ENCODE measurements at regions not wholly inside any gene's neighbourhood (a gene's known extent, or its start where the extent isn't known, plus 50 kb on each side); places are given as distances from the start of the nearest gene placed in this dataset.

DNA sequence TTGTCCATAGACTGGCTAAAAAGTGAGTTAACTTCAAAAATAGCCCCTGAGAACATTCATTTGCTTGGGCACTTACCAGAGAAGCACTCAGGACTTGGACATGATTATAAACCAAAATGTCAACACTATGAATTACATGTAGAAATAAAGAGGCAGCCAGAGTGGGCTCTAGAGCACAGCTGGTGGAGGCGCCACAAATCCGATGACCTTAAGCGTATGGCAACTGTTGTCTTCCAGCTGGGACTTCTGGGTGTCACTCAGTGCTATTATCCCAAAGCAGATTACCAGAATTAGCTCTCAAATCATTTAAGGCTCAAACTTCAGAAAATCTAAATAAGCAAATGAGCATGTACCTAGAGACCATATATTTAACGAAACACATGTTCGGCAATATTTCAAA, 1255.5 kb upstream of the SLC10A2 start:
- no peak for DNase-seq

DNA sequence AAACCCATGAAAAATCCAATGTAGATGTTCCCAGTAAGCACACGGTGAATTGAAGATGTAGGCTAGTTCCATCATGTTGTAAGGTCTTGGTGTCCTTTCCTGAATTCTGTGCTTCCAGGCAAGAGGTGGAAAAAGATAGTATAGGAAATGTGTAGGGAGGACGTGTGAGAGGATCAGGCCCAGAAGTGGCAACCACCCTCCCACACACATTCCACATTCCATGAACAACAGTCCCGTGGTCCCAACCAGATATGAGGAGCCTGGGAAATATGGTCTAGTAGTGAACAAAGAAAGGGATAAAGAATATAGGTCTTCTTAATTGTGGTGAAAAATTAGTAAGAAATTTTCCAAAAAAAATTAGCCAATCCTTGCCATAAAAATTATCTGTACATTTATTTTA, 1254.2 kb upstream of the SLC10A2 start:
- DNase-seq = no peak

DNA sequence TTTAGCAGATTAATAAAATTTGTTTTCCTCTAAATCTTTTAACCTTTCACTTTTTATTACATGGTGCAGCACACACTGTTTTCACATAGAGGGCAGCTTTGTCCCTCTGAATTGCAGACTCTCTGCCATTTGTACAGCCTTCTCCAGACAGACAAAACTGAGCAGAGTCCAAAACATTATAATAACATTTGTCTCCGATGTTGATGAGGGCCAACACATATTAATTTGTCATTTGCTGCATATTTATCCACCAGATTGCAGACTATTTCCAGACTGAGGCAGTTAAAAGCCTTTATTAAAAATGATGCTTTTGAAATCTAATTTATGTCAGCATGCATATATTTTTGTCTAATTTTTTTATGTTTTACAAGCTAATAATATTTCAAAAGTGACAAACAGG, 1251.9 kb upstream of the SLC10A2 start:
- no peak for DNase-seq

DNA sequence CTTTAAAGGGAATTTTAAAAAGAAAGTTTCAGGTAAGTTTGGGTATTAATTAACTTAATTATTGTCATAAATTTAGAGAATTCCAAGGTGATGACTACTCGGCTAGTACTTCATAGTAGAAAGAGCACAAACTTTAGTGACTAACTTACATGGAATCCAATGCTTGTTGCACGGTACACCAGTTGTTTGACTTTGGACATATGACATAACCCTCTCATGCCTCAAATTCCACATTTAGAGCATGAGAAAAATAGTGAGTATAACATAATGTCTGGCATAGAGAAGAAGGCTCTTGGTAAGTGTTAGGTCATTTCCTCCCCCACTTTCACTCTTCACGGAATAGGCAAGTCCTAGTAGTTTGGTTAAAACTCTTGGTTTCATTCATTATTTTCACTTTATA, 1249.4 kb upstream of the SLC10A2 start:
- DNase-seq = no peak

DNA sequence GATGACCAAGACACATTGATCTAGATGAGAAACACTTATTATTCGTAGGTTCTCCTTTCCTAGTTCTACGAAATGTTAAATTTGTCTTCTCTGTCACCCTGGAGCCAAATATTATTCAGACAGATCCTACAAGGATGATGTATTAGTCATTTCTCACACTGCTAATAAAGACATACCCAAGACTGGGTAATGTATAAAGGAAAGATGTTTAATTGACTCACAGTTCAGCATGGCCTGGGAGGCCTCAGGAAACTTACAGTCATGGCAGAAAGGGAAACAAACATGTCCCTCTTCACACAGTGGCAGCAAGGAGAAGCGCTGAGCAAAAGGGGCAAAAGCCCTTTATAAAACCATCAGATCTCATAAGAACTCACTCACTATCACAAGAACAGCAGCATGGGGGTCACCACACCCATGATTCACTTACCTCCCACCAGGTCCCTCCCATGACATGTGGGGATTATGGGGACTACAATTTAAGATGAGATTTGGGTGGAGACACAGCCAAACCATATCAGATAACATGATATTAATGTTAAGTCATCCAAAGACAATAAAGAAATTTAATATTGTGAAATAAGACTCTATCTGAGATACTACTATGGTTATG, 1248.8 kb upstream of the SLC10A2 start:
- DNase-seq = no peak

DNA sequence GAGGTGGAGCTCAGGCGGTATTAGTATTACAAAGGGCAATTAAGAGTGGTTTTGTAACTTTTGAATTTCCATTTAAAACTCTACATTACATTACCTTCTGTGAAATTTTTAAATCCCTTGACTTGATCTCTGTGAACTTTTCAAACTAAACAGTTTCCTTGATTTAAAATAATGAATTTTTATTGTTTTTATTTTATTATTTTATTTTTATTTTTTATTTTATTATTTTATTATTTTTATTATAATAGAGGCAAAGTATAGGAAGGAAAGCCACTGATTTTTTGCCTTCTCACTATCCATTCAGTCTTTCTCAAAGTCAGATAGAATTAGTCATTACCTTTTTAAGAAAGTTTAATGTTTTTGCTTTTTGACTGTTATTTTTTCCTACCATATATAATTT, 1248.1 kb upstream of the SLC10A2 start:
- no peak for DNase-seq

DNA sequence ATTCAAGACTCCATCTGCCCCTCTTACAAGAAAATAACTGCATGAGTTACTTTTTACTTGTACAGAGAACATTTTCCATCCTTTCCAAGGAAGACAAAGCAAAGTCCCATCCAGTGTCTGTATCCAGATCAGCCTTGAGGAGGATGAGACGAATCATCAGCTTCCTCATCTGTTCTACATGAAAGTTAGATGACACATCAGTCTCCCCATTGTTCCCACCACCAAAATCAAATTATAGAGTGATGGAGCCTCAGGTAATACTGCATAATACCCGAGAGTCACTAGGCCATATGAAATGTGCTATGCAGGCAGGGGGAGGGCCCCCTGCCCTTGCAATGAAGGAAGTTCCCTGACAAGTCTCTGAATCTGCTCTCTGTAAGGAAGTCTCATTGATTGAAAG, 1244.6 kb upstream of the SLC10A2 start:
- DNase-seq = no peak

DNA sequence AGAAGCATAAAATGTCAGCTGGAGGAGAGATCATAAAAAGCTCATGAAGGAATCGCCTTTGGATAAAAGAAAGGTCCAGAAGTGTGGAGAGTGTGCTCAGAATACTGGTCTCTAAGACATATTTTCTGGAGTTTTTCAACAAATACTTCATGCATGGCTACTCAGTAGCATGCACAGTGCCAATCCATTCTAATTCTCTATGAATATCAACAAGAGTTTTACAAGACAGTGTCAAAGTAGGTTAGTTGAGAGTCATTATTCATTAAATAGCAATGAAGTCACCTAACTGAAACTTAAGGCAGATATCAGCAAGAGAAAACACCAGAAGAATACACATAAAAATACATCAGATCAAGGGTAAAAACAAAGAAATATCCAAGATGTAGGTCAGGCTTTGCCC, 1243.2 kb upstream of the SLC10A2 start:
- no peak for DNase-seq

DNA sequence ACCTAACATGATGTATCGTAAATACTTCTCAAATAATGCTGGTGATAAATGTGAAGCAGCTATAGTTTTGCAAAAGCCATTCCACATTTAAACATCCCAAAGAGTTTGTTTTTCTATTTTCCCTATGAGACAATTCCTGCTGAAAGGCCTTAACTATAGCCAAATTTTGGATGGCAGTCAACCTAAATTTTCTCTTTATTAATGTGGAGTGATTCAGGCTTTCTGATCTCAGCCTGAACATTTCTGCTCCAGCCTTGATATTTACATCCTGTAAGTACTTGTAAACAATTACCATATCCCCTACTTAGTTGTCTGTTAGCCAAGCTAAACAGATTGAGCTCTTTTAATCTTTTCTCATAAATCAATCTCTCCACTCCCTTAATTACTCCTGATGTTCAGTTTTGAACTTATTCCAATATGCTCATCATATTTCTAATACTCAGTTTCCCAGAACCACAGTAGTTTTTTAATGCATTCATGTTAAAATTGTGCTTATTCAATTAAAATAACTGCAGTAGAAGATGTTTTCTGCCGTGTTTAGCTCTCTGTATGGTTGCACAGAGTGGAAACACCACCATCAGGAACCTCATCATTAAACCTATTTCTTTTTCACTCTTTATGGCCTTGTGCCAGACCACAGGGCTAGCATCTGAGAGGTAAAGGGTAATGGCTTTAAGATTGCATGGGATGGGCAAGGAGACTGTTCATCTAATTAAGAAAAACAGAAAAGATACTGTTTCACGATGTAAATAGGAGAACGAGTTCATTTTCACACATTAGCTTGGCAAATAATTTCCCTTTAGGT, 1235.2 kb upstream of the SLC10A2 start:
- no peak for DNase-seq

DNA sequence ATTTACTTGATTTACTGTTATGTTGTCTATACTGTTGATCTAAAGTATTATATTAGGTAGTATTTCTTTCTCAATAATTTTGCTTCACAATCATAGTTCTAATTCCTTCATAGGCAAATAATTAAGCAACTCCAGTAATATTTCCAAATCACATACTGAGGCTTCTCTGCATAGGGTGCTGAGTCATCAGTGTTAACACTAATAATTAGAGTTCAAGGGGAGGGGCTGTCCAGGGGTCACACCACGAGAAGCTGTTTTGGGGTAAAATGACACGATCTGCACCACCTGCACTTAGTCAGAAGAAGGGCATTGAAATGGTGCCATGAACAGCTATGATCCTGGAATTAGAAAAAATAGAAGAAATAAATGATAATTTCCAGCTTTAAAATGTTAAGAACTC, 1230.9 kb upstream of the SLC10A2 start:
- no peak for DNase-seq

DNA sequence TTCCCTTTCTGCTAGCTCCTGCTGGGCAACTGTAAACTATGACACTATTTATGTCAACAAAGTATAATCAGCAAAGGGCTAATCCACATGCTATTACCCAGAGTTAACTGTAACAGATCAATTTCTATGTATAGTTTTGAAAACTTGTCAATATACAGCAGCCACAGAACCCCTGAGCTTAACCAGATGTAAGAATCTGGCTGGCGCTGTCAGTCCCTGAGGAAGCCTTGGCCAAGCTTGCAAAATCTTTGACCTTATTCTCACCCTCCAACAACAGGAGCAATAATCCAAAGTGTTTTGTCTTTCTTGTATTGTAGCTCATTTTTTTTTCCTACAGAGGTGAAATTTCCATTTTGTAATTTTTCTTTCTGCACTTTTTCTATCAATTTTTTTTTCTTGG, 1230.1 kb upstream of the SLC10A2 start:
- DNase-seq = no peak

DNA sequence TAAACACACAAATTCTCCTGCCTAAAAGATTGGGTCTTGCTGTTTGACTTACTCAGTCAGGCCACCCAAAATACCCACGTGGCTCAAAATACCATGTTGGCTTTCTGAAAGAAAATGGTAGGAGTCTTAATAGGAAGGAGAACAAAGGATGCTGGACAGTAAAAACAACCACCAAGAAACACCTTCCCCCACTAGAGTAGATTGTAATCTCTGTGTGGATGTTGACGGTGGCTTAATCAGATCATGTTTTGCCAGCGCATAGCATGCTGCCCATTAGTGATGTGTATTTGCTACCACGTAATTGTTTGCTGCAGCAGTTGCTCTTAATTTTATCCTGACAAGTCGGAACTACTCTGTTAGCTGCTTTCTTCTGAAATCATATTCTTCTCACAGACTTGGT, 1229.3 kb upstream of the SLC10A2 start:
- DNase-seq = no peak

DNA sequence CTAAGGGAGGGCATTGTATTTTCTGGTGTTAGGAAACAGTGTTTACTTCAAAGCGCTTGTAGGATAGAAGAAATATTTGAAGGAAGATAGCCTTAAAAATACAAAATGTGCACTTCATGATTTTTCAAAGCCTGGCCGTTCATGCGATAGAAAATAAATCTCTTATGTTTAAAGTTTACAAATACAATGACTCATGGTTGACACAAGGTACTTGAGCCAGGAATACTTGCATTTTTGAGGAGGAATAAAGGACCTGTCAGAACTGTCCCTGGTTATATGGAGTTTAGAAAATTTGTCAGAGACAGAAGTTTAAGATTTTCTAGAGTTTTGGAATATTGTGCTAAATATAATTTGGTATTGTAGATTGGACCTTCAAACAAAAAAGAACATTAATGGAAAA, 1223.2 kb upstream of the SLC10A2 start:
- no peak for DNase-seq

DNA sequence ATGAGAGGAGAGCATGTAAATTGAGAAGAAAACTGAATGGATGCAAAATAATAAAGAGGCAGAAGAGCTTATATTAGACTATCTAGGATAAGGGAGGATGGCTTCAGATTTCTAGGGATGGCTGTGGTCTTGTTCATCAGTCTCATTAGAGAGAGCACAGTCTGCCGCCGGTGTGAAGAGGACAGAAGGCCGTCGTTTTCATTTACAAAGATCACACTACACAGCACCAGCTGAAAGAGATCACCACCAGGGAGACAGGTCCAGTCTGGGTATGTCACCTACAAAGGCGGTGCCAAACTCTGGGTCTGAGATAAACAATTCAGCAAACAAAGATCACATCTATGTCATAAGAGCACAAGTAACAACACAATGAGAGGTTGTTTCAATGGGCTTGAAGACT, 1222.3 kb upstream of the SLC10A2 start:
- DNase-seq = no peak

DNA sequence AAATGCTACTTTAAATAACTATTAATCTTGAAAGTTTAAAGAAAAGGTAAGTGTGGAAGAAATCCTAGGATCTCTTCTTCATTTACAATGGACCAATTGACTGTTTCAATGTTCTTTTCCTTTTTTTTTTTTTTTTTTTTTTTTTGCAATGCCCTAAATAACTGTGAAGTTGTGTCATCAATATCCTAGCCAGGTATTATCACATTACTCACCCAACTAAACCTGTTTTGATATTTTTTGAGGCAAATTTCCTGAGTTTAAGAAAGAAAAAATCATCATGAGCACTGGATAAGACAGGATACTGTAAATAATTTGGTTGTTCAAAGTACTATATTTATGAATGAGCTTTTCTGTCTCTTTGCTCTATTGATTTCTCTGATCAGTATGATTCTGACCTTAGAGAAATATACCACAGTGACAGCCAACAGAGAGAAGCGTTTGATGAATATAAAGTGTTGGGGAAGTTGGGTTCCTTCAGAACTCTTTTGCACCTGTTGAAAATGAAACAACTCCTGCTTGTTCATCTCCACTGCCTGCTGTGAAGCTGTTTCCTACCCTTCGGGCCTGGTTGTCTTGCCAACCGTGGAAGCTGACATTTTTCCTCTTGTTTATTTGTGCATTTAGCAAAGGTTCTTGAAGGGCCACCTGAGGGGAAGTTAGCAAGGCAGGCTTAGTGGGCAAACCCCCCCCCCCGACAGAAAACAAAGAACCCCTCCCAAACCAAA, 1220.5 kb upstream of the SLC10A2 start:
- no peak for DNase-seq

DNA sequence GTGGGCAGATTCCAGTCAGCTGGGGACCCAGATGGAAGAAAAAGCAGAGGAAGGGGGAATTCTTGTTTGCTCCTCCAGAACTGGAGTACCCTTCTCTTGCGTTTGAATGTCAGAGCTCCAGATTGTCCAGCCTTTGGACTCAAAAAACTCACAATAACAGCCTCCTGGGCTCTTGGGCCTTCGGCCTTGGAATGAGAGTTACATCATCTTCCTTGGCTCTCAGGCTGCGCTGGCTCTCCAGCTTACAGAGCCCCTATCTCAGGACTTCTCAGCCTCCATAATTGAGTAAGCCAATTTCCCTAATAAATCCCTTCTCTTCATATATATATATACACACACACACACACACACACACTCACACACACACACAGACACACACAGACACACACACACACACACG, 1215.7 kb upstream of the SLC10A2 start:
- no peak for DNase-seq

DNA sequence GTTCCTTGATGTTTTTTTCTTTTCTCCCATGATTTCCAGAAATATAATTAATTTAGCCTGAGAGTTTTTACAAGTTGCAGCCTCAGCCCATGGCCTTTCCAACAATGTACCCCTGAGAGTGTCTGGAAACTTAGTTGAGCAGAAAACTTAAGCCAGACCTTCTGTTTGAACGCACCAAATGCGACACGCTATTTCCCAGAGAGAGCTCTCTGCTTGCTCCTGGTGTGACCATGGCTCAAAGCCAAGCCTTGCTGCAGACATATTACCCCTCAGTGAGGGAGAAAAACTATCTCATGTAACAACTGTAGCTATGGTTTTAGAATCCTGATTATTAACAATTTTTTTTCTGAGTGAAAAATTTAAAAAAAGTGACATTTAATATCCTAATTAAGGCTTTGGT, 1204.5 kb upstream of the SLC10A2 start:
- no peak for DNase-seq

DNA sequence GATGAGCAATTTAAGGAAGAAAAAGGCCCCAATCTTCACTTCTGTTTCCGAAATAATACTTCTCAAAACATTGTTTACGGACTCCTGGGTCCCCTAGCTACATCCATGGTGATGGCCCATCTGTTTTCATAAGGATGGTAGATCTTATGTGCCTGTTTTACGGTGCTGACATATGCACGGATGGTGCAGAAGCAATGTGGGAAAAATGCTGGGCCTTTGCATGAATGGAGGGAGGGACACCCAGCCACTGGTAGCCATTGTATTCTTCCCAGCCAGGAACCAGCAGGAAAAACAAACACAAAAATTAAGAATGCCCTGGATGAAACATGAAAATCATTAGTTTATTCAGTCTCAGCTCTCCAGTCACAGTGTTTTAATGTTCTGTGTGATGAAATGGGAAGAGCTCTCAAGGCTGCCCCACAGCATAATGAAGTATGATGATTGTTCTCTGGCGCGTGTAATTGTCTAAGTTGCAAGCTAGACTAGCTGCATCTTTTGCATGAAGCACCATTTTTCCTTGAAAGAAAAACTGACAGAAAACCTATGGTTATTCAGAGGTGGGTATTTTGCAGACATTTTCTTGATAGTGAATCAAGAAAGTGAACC, 1201.1 kb upstream of the SLC10A2 start:
- no peak for DNase-seq

DNA sequence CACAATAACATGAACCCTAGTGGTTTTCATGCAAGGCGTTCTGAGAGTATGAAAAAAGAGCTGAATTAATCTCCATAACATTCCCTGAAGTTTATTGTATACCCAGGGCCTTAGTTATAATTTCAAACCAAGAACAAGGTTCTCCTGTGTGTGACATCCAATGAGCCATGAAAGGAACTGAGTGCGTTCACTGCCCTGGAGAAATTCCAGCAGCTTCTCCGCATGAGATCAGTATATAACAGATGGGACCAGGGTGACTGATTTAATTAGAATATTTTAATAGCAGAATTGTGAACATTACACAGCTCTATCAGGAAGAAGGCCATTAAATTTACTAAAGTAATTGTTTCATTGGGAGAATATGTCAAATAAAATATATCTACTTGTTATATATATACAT, 1190.5 kb upstream of the SLC10A2 start:
- no peak for DNase-seq

DNA sequence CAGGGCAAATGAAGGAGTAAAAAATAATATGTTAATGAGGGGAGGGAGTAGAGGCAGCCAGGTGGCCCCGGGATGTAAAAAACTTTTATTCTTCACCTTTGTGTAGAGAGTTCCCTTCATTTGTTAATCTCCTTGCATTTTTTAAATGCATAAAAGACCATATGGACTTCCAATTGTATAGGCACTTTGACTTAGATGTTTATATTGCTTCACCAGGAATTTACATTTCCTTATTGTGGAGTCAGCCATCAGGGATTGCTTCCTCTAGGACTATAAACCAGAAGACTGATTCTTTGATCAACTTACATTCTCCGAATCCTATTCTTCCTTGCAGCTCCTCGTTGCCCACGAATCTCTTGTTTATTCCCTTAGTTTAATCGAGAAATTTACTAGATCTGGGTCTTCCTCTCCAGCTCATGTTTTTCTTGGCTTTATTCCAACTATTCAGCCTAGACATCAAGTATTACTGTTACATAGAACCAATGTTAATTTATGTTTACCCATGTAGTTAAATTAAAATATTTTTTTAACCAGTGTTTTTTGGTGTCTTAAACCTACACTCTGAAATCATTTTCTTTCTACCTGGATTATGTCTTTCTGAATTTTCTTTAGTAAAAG, 1187.0 kb upstream of the SLC10A2 start:
- no peak for DNase-seq

DNA sequence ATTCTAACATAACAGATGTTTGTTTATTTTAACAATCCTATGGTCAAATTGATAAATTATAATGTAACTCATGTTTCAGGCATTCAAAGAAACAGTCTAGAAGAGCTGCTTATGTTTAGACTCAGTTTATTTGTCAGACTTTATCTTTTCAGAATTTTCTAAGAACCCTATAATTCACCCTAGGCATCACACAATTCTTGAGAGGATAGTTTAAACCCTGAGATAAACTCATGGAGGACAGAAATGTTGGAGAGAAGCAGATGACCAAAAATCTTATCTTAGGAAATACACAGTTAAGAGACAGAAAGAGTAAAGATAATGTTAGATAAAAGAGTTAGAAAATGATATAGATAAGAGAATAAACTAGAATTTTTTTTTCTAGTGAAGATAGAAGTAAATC, 1185.7 kb upstream of the SLC10A2 start:
- DNase-seq = no peak

DNA sequence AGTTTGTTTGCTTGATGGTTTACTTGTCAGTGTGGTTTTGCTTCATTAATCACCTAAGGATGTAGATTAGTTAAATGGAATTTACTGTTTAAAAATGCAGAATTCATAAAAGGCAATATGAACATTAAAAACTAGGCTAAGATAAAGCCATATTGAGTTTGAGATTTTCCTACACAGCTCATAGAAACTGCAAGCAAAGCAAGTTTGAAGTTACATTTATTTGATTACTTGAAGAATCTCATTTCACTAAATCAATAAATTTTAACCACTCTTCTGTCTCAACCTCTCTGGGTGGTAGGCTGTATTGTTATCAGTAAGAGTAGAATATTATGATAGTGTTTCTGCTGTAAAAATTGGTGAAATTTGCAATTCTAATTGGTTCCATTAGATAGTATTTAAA, 1180.7 kb upstream of the SLC10A2 start:
- no peak for DNase-seq

DNA sequence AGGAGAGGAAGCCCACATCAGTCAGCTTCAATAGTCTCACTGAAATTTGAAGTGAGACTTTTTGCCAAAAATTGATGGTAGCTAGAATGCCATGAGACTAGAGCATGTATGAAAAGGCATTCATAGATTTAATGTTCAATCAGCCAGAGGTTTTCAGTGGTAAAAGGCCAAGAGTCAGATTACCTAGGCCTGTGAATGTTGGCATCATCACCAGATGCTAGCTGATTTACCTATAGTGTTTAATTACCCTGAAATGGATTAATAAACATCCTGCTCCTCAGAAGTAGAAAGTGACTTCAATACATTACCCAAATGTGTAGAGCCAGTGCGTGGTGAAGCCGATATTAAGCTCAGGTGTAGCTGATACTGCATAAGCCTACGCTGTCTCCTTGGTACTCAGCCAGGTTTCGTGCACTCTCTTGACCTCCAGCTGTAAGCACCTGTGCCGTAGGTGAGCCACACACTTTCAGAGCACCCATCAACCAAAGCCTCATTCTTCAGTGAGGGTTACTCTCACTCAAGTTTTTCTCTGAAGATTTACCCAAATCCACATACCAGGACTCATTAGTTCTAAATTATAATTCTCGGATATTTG, 1140.3 kb upstream of the SLC10A2 start:
- no peak for DNase-seq
